ENCODE measurements at regions not wholly inside any gene's neighbourhood (a gene's known extent, or its start where the extent isn't known, plus 50 kb on each side); places are given as distances from the start of the nearest gene placed in this dataset.

- no peaks in the 10 kb centered on the region for H3K9me3 ChIP-seq (replicated peaks)
- intact Hi-C loops (cut with micrococcal nuclease): no loop called here
- H3K4me3 ChIP-seq: no peak overlapping the region
- no peaks in the 10 kb centered on the region for H3K36me3 ChIP-seq
- TF ChIP-seq CTCF (IDR thresholded peaks at IDR 0.05; ENCODE audit: borderline replicate concordance): no peak
- no peak overlapping the region for H3K27ac ChIP-seq (replicated peaks)
- H3K27me3 ChIP-seq (ENCODE audit: low read depth): peaks cover 30% of the 10 kb centered on the region
- no peaks in the 10 kb centered on the region for H3K4me1 ChIP-seq
- DNase-seq: no peak
Measured at GRCh38 chr6:10268611-10269310, 146.1 kb downstream of the TFAP2A start.

DNA sequence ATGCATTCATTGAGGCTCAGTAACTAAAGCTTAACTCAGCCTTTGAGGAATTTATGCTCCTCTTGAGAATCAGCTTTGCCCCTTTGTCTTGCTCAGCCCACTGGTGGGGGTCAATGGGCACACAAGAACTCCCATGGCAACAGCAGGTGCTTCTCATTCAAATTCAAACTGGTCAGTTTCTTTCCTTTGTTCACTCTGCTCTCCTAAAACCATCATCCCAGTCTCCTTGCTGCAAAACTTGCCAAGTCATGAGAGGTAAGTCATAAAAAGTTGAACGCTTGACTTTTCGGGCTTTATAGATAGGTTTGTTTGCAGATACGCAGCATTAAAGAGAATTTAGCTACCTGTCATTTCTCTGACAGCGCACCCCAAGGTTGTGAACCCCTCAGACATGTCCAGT is 146.8 kb downstream of the TFAP2A start:
- Histone ChIP-seq H3K36me3 (no peaks in the 10 kb centered on the region), H3K4me1 (no peaks in the 10 kb centered on the region), H3K27me3 (ENCODE audit: low read depth) (peaks cover 30% of the 10 kb centered on the region), H3K27ac (replicated peaks) (no peak overlapping the region), H3K4me3 (no peak overlapping the region), H3K9me3 (replicated peaks) (no peaks in the 10 kb centered on the region)
- DNase-seq: no peak
- intact Hi-C loops (cut with micrococcal nuclease): no loop called here
- no peak for TF ChIP-seq CTCF (IDR thresholded peaks at IDR 0.05; ENCODE audit: borderline replicate concordance)

- intact Hi-C loops (cut with micrococcal nuclease): no loop called here
- Histone ChIP-seq H3K4me3 (no peak overlapping the region), H3K9me3 (replicated peaks) (peaks cover 5% of the 10 kb centered on the region), H3K36me3 (no peaks in the 10 kb centered on the region), H3K4me1 (no peaks in the 10 kb centered on the region), H3K27ac (replicated peaks) (no peak overlapping the region), H3K27me3 (ENCODE audit: low read depth) (peaks cover 30% of the 10 kb centered on the region)
- DNase-seq: no peak
- TF ChIP-seq CTCF (IDR thresholded peaks at IDR 0.05; ENCODE audit: borderline replicate concordance): no peak
Measured at GRCh38 chr6:10266462-10266861, 148.4 kb downstream of the TFAP2A start.

DNA sequence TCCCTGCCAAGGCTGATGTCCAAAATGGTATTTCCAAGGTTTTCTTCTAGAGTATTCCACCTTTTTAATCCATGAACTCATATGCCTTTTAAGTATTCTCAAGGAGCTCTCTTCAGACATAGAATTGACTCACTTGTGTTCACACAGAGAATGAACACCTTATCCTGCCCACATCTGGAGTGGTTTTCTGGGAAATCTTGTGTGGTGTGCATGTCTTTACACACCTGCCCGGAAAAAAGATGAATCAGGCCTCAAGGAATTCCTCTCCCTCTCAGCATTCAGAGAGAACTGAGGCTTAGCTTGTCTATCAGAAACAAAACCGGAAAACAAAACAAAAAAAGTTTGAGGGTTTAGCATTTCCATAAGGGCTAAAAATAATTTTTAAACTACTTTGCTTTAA is 148.8 kb downstream of the TFAP2A start:
- no peak for DNase-seq
- Histone ChIP-seq H3K27ac (replicated peaks) (no peak overlapping the region), H3K27me3 (ENCODE audit: low read depth) (peaks cover 30% of the 10 kb centered on the region), H3K4me3 (no peak overlapping the region), H3K4me1 (no peaks in the 10 kb centered on the region), H3K36me3 (no peaks in the 10 kb centered on the region), H3K9me3 (replicated peaks) (peaks cover 5% of the 10 kb centered on the region)
- intact Hi-C loops (cut with micrococcal nuclease): no loop called here
- no peak for TF ChIP-seq CTCF (IDR thresholded peaks at IDR 0.05; ENCODE audit: borderline replicate concordance)

DNA sequence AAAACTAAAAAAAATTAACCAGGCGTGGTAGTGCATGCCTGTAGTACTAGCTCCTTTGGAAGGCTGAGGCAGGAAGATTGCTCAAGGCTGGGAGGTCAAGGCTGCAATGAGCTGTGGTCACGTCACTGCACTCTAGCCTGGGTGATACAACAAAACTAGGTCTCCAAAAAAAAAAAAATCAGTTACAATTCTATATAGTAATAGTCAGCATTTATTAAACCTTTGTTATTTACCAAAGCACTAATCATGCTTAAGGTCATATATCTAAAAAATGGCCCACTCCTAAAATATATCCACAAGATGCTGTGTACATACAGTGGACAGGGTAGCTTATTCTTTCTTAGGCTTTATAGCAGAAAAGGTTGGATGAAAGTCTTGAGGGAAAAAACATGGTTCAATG is 152.4 kb downstream of the TFAP2A start:
- no peak for DNase-seq
- Histone ChIP-seq H3K36me3 (no peaks in the 10 kb centered on the region), H3K9me3 (replicated peaks) (peaks cover 9% of the 10 kb centered on the region), H3K4me1 (no peaks in the 10 kb centered on the region), H3K27ac (replicated peaks) (no peak overlapping the region), H3K4me3 (no peak overlapping the region), H3K27me3 (ENCODE audit: low read depth) (peaks cover 5% of the 10 kb centered on the region)
- no peak for TF ChIP-seq CTCF (IDR thresholded peaks at IDR 0.05; ENCODE audit: borderline replicate concordance)
- intact Hi-C loops (cut with micrococcal nuclease): no loop called here

Data from left ventricle myocardium inferior (tissue), 1 donor.